Mesenchymal stem cell (in vitro differentiated cells and primary cell): ENCODE measurements at regions not wholly inside any gene's neighbourhood (a gene's known extent, or its start where the extent isn't known, plus 50 kb on each side); places are given as distances from the start of the nearest gene placed in this dataset.

Experiments
- DNase-seq: peaks from one replicate; pipeline ENCODE4 v3.0.0-alpha.2; 2013
- H2AFZ ChIP-seq: one replicate; pipeline ENCODE4 v1.6.1; 2013; ENCODE audit warnings: low read depth, mild to moderate bottlenecking, control low read depth, inconsistent platforms, low read length, moderate library complexity
- H2AK5ac ChIP-seq: 2 replicates; pipeline ENCODE4 v1.6.1; 2013; ENCODE audit warnings: low read length, moderate library complexity, mild to moderate bottlenecking, inconsistent platforms; ENCODE audit not compliant: severe bottlenecking
- H2BK120ac ChIP-seq: one replicate; pipeline ENCODE4 v1.6.1; 2013; ENCODE audit warnings: low read depth, mild to moderate bottlenecking, inconsistent platforms, low read length, moderate library complexity
- H2BK12ac ChIP-seq, 2 experiments: one replicate each; pipeline ENCODE4 v1.6.1; 2013; ENCODE audit warnings: inconsistent platforms in 2 of 2, low read length in 2 of 2, mild to moderate bottlenecking in 2 of 2, moderate library complexity in 2 of 2, control low read depth in 1 of 2
- H2BK15ac ChIP-seq: one replicate; pipeline ENCODE4 v1.6.1; 2013; ENCODE audit warnings: mild to moderate bottlenecking, low read depth, inconsistent platforms; ENCODE audit not compliant: poor library complexity, severe bottlenecking
- H2BK5ac ChIP-seq: 2 replicates; pipeline ENCODE4 v1.6.1; 2013; ENCODE audit warnings: low read depth, mild to moderate bottlenecking, low read length, control low read depth, inconsistent platforms; ENCODE audit not compliant: poor library complexity, severe bottlenecking
- H3K14ac ChIP-seq, 2 experiments: one replicate each; pipeline ENCODE4 v1.6.1; 2013; ENCODE audit warnings: inconsistent platforms in 2 of 2, low read length in 2 of 2, control low read depth in 1 of 2, mild to moderate bottlenecking in 1 of 2, moderate library complexity in 1 of 2
- H3K18ac ChIP-seq, 2 experiments: one replicate each; pipeline ENCODE4 v1.6.1; 2013; ENCODE audit warnings: inconsistent platforms in 2 of 2, low read length in 2 of 2, control low read depth in 1 of 2, low read depth in 1 of 2, mild to moderate bottlenecking in 1 of 2
- H3K23ac ChIP-seq, 2 experiments: one replicate each; pipeline ENCODE4 v1.6.1; 2013; ENCODE audit warnings: inconsistent platforms in 2 of 2, low read length in 2 of 2, mild to moderate bottlenecking in 2 of 2, moderate library complexity in 2 of 2, control low read depth in 1 of 2
- H3K27ac ChIP-seq: 2 replicates; pipeline ENCODE4 v1.5.1; 2013; ENCODE audit warnings: mild to moderate bottlenecking, moderate library complexity, low read length, control low read depth, inconsistent platforms; ENCODE audit not compliant: poor library complexity, severe bottlenecking
- H3K27me3 ChIP-seq, 2 experiments: 2 replicates each; pipeline versions ENCODE4 v1.6.1 to v1.7.0; 2013; ENCODE audit warnings: low read length in 2 of 2, mild to moderate bottlenecking in 2 of 2, moderate library complexity in 2 of 2, control low read depth in 1 of 2, inconsistent platforms in 1 of 2; ENCODE audit not compliant: control insufficient read depth in 1 of 2, insufficient read depth in 1 of 2
- H3K36me3 ChIP-seq, 2 experiments: 2 replicates each; pipeline versions ENCODE4 v1.6.1 to v1.7.0; 2013; ENCODE audit warnings: low read length in 2 of 2, control low read depth in 1 of 2, inconsistent platforms in 1 of 2, low read depth in 1 of 2, mild to moderate bottlenecking in 1 of 2; ENCODE audit not compliant: insufficient read depth in 2 of 2, control insufficient read depth in 1 of 2
- H3K4ac ChIP-seq, 2 experiments: one replicate each; pipeline ENCODE4 v1.6.1; 2013; ENCODE audit warnings: inconsistent platforms in 2 of 2, low read length in 2 of 2, mild to moderate bottlenecking in 2 of 2, moderate library complexity in 2 of 2, control low read depth in 1 of 2, low read depth in 1 of 2
- H3K4me1 ChIP-seq: 2 replicates; pipeline ENCODE4 v1.6.1; 2013; ENCODE audit warnings: low read depth, low read length, control low read depth; ENCODE audit not compliant: control insufficient read depth, insufficient read depth
- H3K4me2 ChIP-seq: 2 replicates; pipeline ENCODE4 v1.6.1; 2013; ENCODE audit warnings: low read length, mild to moderate bottlenecking, inconsistent platforms; ENCODE audit not compliant: poor library complexity, severe bottlenecking
- H3K4me3 ChIP-seq, 2 experiments: 2 replicates each; pipeline versions ENCODE4 v1.5.1 to v1.7.0; 2013; ENCODE audit warnings: low read length in 2 of 2, mild to moderate bottlenecking in 2 of 2, control low read depth in 1 of 2, low read depth in 1 of 2; ENCODE audit not compliant: insufficient read depth in 1 of 2
- H3K79me1 ChIP-seq: replicated peaks from 2 replicates; pipeline ENCODE4 v1.6.1; 2013; ENCODE audit warnings: mild to moderate bottlenecking, control low read depth, low read length, inconsistent platforms; ENCODE audit not compliant: poor library complexity, severe bottlenecking
- H3K9ac ChIP-seq: 2 replicates; pipeline ENCODE4 v1.7.0; 2013; ENCODE audit warnings: mild to moderate bottlenecking, low read length, moderate library complexity
- H3K9me3 ChIP-seq: 2 replicates; pipeline ENCODE4 v1.7.0; 2013; ENCODE audit warnings: mild to moderate bottlenecking, low read length; ENCODE audit not compliant: control insufficient read depth
- H4K8ac ChIP-seq: one replicate; pipeline ENCODE4 v1.6.1; 2013; ENCODE audit warnings: inconsistent platforms, mild to moderate bottlenecking, low read length, moderate library complexity
- H4K91ac ChIP-seq: one replicate; pipeline ENCODE4 v1.6.1; 2013; ENCODE audit warnings: mild to moderate bottlenecking, low read length, inconsistent platforms
- WGBS: methylation state at CpG from one replicate; pipeline ENCODE4 v1.1.7; 2013; ENCODE audit warnings: mixed read lengths; 5-methylcytosine and 5-hydroxymethylcytosine counted together

DNA sequence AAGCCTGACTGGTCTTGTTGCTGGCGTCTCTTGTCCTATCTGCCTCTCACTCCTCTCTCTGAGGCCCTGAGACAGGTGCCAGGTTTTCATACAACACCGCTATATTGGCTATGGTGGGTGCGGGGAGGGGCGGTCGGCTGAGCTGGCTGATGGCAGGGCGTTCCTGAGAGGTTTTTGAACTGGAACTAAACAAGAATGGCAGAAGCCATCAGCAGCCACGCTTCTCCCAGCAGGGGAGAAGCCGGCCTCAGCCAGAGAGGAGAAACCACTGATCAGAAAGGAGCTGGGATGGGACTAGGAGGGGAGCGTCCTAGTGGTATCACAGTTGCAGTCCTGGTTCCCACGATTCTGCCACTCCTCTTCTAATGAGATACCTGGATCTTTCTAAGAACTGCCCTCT, 89.9 kb upstream of the PRR23E start:
- Histone ChIP-seq H3K9ac (no peak overlapping the region), H2BK5ac (no peak overlapping the region), H2AFZ (no peak overlapping the region), H2AK5ac (no peak overlapping the region), H4K8ac (no peak overlapping the region), H4K91ac (no peak overlapping the region), H3K9me3 (no peaks in the 10 kb centered on the region), H3K36me3 (no peaks in the 10 kb centered on the region), H3K4ac (no peak overlapping the region), H3K14ac (no peak overlapping the region), H2BK15ac (no peak overlapping the region), H3K23ac (no peak overlapping the region), H3K18ac (no peak overlapping the region), H2BK12ac (no peak overlapping the region), H2BK120ac (no peak overlapping the region), H3K4me3 (no peak overlapping the region), H3K4me2 (no peak overlapping the region), H3K27me3 (peaks cover 38 to 70% of the 10 kb centered on the region in 2 experiments), H3K79me1 (no peaks in the 10 kb centered on the region), H3K4me1 (peaks cover 2% of the 10 kb centered on the region), H3K27ac (no peak overlapping the region)
- 62% methylated on average over 8 of the region's 10 CpGs for WGBS
- DNase-seq = no peak

DNA sequence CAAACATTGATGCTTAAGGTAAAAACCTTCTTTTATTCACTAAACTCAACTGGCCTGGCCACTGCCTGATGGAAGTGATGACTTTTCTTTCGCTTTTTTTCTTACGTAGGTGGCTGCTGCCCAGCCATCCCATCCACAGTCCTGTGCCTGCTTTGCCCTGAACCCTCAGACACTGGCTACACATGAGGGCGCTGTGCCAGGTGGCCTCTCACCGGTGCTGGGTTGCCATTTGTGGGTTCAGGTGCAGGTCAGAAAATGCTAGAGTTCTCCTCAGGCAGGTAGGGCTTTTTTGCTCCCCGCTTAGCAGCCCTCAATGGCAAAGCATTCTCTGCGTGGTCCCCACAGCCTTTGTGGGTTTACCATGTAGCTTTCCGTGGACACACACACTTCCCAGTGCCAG, 88.3 kb upstream of the PRR23E start:
- Histone ChIP-seq H3K36me3 (no peaks in the 10 kb centered on the region), H2BK120ac (no peak overlapping the region), H3K14ac (no peak overlapping the region), H3K27ac (no peak overlapping the region), H3K9me3 (peaks cover under 1% of the 10 kb centered on the region), H3K4ac (no peak overlapping the region), H3K4me3 (no peak overlapping the region), H3K23ac (no peak overlapping the region), H2BK5ac (no peak overlapping the region), H4K8ac (no peak overlapping the region), H3K18ac (no peak overlapping the region), H3K4me2 (no peak overlapping the region), H2BK15ac (no peak overlapping the region), H2AFZ (no peak overlapping the region), H2BK12ac (no peak overlapping the region), H2AK5ac (no peak overlapping the region), H4K91ac (no peak overlapping the region), H3K27me3 (peaks cover 34 to 67% of the 10 kb centered on the region in 2 experiments), H3K79me1 (no peaks in the 10 kb centered on the region), H3K9ac (no peak overlapping the region), H3K4me1 (peaks cover 2% of the 10 kb centered on the region)
- WGBS = 83% methylated on average over 7 of the region's 7 CpGs
- DNase-seq = no peak

DNA sequence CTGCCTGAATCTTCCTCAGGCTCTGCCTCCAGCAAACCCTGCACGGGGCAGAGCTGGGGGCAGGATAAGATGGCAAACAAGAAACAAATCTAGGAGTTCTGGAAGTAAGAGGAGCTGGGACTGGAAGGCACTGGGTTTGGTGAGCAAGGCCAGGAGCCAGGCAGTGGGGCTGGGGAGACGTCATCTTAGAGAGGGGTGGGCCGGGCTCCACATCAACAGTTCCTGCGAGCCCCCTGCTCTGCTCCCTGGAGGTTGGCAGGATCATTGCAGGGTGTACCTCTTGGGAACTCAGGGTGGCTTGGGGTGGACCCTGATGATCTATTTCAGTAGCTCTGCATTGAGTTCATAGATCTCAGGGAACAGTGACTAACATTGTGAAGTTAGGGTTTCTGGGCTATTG, 87.3 kb upstream of the PRR23E start:
- Histone ChIP-seq H2AK5ac (no peak overlapping the region), H3K4me3 (no peak overlapping the region), H3K4ac (no peak overlapping the region), H3K4me1 (peaks cover 2% of the 10 kb centered on the region), H3K18ac (no peak overlapping the region), H3K14ac (no peak overlapping the region), H2BK15ac (no peak overlapping the region), H3K27ac (no peak overlapping the region), H2BK12ac (no peak overlapping the region), H2BK5ac (no peak overlapping the region), H3K9ac (no peak overlapping the region), H3K79me1 (no peaks in the 10 kb centered on the region), H3K27me3 (peaks cover 24 to 58% of the 10 kb centered on the region in 2 experiments), H4K91ac (no peak overlapping the region), H2AFZ (no peak overlapping the region), H3K36me3 (no peaks in the 10 kb centered on the region), H3K4me2 (no peak overlapping the region), H3K9me3 (peaks cover 10% of the 10 kb centered on the region), H4K8ac (no peak overlapping the region), H3K23ac (no peak overlapping the region), H2BK120ac (no peak overlapping the region)
- WGBS = 77% methylated on average over 4 of the region's 4 CpGs
- DNase-seq = no peak

DNA sequence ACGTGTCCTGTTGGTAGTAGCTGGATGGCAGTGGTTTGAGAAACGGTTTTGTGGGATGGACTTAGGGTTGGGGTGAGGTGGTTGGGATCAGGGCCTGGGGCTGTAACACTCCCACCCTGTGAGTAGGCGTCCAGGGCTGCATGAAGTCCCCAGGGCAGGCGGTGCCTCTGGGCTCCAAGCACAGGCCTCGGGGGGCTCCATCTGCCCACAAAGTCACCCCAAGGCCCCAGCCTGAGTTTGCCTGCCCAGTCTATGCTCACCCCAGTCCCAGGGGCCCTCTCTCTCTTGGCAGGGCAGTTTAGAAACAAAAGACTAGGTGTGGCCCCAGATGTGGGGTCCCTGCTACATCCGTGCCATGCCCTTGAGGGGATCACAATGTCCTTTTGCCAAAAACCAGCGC, 86.9 kb upstream of the PRR23E start:
- Histone ChIP-seq H3K27ac (no peak overlapping the region), H3K4me2 (no peak overlapping the region), H3K27me3 (peaks cover 20 to 53% of the 10 kb centered on the region in 2 experiments), H3K4me3 (no peak overlapping the region), H3K36me3 (no peaks in the 10 kb centered on the region), H3K4ac (no peak overlapping the region), H2AK5ac (no peak overlapping the region), H2BK5ac (no peak overlapping the region), H3K9ac (no peak overlapping the region), H3K4me1 (peaks cover 2% of the 10 kb centered on the region), H2BK12ac (no peak overlapping the region), H3K79me1 (no peaks in the 10 kb centered on the region), H4K91ac (no peak overlapping the region), H3K18ac (no peak overlapping the region), H2BK120ac (no peak overlapping the region), H4K8ac (no peak overlapping the region), H2AFZ (no peak overlapping the region), H3K14ac (no peak overlapping the region), H3K23ac (no peak overlapping the region), H2BK15ac (no peak overlapping the region), H3K9me3 (peaks cover 15% of the 10 kb centered on the region)
- WGBS = 79% methylated on average over 7 of the region's 7 CpGs
- DNase-seq = no peak
